HG03135 (cell line): ENCODE measurements at regions not wholly inside any gene's neighbourhood (a gene's known extent, or its start where the extent isn't known, plus 50 kb on each side); places are given as distances from the start of the nearest gene placed in this dataset.

Experiments
- ATAC-seq: cut with Tn5 transposase; IDR thresholded peaks from one replicate; pipeline ENCODE4 v1.9.1; 2021; ENCODE audit warnings: mild to moderate bottlenecking, moderate library complexity; ENCODE audit not compliant: unreplicated experiment

- no peak for ATAC-seq
Measured at GRCh38 chr13:79681069-79681468, 200.1 kb downstream of the NDFIP2 start.

DNA sequence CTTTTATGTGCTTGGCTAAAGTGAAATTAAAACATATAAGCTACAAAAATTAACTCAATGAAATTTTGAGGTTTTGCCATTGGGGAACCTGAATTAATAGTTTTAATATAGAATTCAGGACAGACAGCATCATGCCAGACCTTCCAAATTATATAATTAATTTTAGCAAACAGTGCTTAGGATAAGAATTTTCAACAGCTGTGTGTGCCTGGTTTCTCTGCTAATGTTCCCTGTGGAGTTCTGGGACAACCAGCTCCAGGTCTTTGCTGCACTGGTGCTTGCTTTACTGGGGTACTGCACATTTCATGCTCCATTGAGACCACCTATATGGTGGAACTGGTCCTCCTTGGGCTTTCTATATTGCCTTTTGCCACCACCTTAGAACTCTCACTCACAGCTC lies 199.5 kb downstream of the NDFIP2 start:
- no peak for ATAC-seq

- ATAC-seq, result no peak
Measured at GRCh38 chr13:79679334-79679733, 198.4 kb downstream of the NDFIP2 start.

- ATAC-seq, result no peak
Measured at GRCh38 chr13:79678100-79678499, 197.1 kb downstream of the NDFIP2 start.

- ATAC-seq, result no peak
Measured at GRCh38 chr13:79675931-79676660, 195.1 kb downstream of the NDFIP2 start.

GRCh38 chr13:79674765-79675515 lies 194.0 kb downstream of the NDFIP2 start:
- no peak for ATAC-seq

DNA sequence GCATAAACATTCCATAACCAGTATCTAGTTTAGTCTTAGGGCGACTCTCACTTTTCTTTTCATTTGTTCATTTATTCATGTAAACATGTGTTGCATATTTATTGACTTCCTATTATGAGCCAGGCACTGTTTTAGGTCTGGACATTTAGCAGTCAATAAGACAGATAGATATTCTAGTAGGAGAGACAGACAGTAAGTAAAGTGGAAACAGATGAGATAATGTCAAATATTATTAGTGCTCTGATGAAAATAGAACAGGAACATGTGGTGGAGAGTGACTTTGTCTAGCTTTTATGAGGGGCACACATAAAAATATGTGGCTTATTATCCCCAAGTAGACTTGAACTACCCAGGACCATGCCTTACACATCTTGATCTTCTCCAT lies 193.0 kb downstream of the NDFIP2 start:
- ATAC-seq, result no peak

DNA sequence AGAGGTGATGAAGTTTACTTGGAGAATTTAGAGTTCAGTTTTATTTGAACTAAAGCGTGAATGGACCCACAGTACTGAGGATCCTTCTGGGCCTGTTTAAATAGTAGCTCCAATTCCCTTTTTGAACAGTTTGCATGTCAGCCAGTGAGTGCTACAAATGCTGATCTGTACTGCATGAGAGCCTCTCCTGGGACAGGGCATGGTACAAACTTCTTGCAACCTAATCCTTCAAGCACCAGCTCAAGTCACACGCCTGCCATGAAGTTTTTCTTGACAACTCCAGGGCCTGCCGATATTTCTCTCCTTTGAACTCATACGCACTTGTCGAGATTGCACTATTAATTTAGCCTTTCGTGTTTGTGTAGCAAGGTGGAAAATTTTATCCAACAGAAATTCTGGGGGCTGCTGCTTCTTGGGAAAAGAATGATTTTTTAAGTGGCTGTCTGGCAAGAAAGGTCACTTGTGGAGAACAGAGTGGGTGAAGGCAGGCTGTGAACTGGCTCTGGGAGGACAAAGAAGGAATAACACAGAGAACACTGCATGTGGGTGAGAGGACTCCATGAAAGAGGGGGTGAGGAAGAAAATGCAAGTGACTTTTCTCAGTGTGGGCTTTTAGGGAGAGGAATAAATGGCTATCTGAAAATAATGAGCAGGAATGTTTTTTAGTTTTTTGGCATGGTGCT lies 192.5 kb downstream of the NDFIP2 start:
- ATAC-seq, result no peak

DNA sequence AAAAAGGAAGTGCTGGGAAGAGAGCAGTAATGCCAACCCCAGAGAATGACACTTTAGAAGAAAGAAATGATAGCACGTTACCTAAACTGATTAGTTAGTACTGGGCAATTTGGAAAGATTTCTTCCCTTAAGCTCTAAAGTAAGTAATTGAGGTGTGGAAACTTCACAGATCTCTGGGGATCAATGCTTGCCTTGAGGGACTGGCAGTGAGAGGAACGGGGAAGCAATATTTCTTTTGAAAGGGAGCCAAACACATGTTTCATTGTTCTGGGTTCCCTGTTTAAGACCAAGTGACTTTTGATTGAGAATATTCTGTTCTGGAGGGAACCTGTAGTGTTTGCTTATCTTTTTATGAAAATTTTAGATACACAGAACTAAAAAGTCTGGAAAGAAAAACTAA lies 190.5 kb downstream of the NDFIP2 start:
- no peak for ATAC-seq

- no peak for ATAC-seq
Measured at GRCh38 chr13:79668201-79668752, 187.3 kb downstream of the NDFIP2 start.

DNA sequence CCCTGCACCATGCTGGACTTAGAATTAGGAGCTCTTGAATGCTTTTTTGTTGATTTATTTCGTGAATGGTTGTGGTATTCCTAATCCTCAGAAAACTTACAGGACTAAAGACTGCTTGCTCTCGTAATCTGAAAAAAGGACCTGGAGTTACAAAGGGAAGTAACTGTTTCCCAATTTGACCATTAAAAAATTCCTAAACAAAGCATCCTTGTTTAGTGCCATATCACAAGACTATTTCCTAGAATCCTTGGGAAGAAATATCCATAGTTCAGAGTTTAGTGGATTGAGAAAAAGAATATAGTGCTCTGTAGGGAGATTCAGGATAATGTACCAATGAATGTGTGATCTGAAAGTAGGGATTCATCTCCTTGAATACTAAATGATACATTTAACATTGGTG lies 186.8 kb downstream of the NDFIP2 start:
- ATAC-seq, result no peak

DNA sequence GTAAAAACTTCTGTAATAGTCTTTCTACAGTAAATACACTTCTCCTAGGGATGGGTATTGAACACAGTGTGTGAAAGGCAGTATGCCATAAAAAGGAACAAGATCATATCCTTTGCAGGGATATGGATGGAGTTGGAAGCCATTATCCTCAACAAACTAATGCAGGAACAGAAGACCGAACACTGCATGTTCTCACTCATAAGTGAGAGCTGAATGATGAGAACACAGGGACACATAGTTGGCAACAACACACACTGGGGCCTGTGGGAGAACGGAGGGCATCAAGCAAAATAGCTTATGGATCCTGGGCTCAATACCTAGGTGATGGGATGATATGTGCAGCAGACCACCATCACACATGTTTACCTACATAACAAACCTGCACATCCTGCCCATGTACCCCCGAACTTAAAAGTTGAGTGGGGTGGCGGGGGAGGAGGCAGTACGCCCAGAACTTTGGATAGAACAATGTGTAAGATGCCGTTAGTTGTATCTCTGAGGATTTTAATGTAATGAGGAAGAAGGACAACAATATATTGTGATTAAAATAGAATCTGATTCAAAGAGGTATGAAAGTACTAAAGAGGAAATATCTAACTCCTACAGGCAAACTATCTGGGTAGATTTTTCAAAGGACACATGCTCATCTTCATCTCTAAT lies 183.2 kb downstream of the NDFIP2 start:
- no peak for ATAC-seq

DNA sequence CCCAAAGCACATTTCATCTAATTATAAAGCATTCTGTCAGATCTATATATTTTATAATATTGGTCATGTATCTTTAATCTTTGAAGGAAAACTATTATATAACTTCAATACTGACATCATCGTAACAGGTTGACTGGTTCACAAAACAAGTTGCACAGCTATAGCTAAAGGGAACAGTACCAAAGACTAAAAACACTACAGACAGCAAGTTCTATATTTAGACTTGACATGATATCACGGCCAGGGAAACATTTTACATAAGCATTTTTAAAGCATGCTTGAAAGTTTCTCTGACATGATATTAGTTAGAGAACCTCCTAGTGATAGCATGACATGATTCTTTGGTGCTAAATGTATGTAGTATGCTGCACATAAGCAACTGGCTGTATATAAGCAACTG lies 182.5 kb downstream of the NDFIP2 start:
- no peak for ATAC-seq

DNA sequence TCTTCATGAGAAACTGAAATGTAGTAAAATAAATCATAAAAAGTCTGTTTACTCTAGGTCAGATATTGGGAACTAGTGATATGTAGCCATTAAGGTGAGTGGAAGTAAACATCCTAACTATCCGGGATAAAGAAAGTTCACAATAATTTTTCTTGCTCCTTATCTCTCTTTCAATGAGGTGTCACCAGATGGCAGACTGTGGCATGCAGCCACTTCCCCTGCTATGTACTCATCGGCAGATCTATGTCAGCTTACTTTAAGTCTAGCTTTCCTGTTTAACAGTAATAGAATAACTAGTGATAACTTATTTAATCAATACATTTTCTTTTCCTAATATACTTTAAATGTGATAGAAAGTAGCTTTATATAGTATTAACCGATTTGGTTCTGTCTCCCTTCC lies 181.9 kb downstream of the NDFIP2 start:
- ATAC-seq, result no peak

DNA sequence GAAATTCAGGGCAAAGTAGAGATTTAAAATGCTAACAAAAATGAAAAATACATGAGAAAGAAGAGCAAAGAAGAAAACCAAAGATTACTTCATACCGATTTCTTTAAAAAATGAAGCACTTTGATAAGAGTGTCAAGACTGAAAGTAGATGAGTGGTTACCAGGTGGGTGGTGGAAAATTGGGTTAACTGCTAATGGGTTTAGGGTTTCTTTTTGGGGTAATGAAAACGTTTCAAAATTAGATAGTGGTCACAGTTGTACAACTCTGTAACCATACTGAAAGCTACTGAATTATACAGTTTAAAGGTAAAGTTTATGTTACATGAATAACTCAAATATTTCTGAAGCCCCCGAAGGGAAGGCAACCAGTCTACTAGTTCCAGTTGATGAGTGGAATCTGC lies 179.4 kb downstream of the NDFIP2 start:
- ATAC-seq, result no peak

DNA sequence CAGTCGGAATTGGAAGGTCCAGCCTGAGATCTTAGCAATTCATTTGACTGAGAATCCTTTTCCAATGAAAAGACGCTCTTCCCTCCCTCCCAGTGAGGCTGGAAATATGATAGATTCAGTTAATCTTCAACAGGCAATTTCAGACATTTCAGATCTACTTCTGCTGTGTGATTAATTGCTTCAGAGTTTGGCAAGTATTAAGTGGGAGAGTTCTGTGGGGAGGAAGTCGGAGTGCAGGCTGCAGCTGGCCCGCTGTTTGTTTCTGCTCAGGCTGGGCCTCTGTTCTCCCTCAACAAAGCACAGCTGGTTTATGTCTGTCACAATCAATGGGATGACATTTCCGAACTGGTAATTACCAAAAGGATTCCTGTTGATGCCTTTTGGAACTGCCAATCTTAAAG lies 178.2 kb downstream of the NDFIP2 start:
- ATAC-seq, result no peak

- no peak for ATAC-seq
Measured at GRCh38 chr13:79658333-79658975, 177.5 kb downstream of the NDFIP2 start.

DNA sequence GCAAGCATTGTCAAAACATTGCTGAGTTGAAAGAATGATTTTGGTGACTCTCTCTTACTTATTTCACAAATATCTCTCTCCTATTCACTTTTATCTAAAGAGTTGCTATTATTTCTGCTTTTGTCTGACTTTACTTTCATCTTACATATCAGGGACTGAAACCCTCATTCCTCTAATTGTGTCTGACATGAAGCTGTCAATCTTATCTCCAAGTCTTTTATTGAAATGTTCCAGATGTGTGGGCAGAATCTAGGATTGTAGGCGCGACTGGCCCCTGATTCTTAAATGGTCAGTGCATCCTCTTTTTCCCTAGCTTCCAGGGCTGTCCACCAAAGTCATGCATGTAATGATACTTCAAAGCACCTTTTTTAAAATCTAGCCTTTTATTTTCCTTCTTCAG lies 174.6 kb downstream of the NDFIP2 start:
- no peak for ATAC-seq

GRCh38 chr13:79654520-79654919 lies 173.6 kb downstream of the NDFIP2 start:
- ATAC-seq, result no peak

- ATAC-seq, result no peak
Measured at GRCh38 chr13:79650688-79651087, 169.7 kb downstream of the NDFIP2 start.

GRCh38 chr13:79648191-79648590 lies 167.2 kb downstream of the NDFIP2 start:
- ATAC-seq, result no peak
